HCT116 (cell line): ENCODE measurements at regions not wholly inside any gene's neighbourhood (a gene's known extent, or its start where the extent isn't known, plus 50 kb on each side); places are given as distances from the start of the nearest gene placed in this dataset.
"Not testable (repeated sequence)": the region's sequence is repeated elsewhere in the genome, so short reads cannot be mapped to it uniquely, and the experiment has no call there.

Source experiments
- ATAC-seq: fragments of 200-7000 bp; cut with Tn5 transposase; 2 replicates; pipeline ENCODE4 v1.9.1; 2020; ENCODE audit warnings: mild to moderate bottlenecking, moderate library complexity
- BruUV-seq: library from RNA; stranded (reverse); fragments of 400-500 nt; replicated peaks from 2 replicates; lab custom pipeline; 2021; lab: Mats Ljungman, UMichigan
- CTCF ChIA-PET: fragments of 300-600 bp; sonication (Branson Sonifier 250); formaldehyde crosslinking; loops from one replicate; lab custom pipeline; 2021; ENCODE audit warnings: antibody characterized with exemption; lab: Charles Lee
- POLR2A ChIA-PET: fragments of 300-600, 350-600 bp; sonication (Branson Sonifier 250); formaldehyde crosslinking; loops from one replicate; lab custom pipeline; 2021; ENCODE audit warnings: antibody characterized with exemption; lab: Charles Lee
- RAD21 ChIA-PET, 2 experiments: fragments of 300-600 bp; sonication (Branson Sonifier 250); formaldehyde crosslinking; loops; one replicate each; lab custom pipeline; 2023; ENCODE audit warnings: low total read pairs in 2 of 2; ENCODE audit not compliant: uncharacterized antibody in 2 of 2, unreplicated experiment in 2 of 2, low non-redundant PET in 1 of 2; lab: Charles Lee
- DNase-seq: peaks from one replicate; pipeline ENCODE4 v3.0.0-alpha.2; 2010; ENCODE audit warnings: low read depth, low spot score
- H2AFZ ChIP-seq: fragments of 200-600 bp; shearing (Covaris generic), sonication (generic); 2 replicates; pipeline ENCODE4 v1.6.1; 2017; ENCODE audit warnings: low read depth, mixed run types, mixed read lengths, antibody characterized with exemption, low read length; ENCODE audit not compliant: poor library complexity, severe bottlenecking
- H3K27ac ChIP-seq: 2 replicates; pipeline ENCODE4 v1.5.1; 2012; ENCODE audit warnings: low read depth, low read length
- H3K27me3 ChIP-seq: fragments of 200-600 bp; sonication (generic); 2 replicates; pipeline ENCODE4 v1.6.1; 2016; ENCODE audit warnings: mixed run types, low read length, mixed read lengths; ENCODE audit not compliant: insufficient read depth
- H3K36me3 ChIP-seq, 2 experiments: fragments of 200-500 bp in 1 of 2; fragments of 200-600 bp in 1 of 2; sonication (Bioruptor generic) in 1 of 2; sonication (generic) in 1 of 2; 2 replicates each; pipeline versions ENCODE4 v1.5.1 to v1.6.1; 2014 to 2016; ENCODE audit warnings: low read length in 2 of 2, inconsistent platforms in 1 of 2, mixed read lengths in 1 of 2, mixed run types in 1 of 2; ENCODE audit not compliant: insufficient read depth in 2 of 2, control insufficient read depth in 1 of 2
- H3K4me1 ChIP-seq, 2 experiments: fragments of 200-600 bp in 1 of 2; sonication (generic) in 1 of 2; 2 replicates each; pipeline versions ENCODE4 v1.5.1 to v1.6.1; 2012 to 2017; ENCODE audit warnings: low read length in 2 of 2, inconsistent platforms in 1 of 2, mild to moderate bottlenecking in 1 of 2, mixed read lengths in 1 of 2, mixed run types in 1 of 2, moderate library complexity in 1 of 2; ENCODE audit not compliant: insufficient read depth in 2 of 2, control insufficient read depth in 1 of 2
- H3K4me2 ChIP-seq: fragments of 200-600 bp; sonication (generic); 2 replicates; pipeline ENCODE4 v1.6.1; 2017; ENCODE audit warnings: mixed run types, low read length, mixed read lengths
- H3K4me3 ChIP-seq, 2 experiments: fragments of 200-600 bp in 1 of 2; sonication (generic) in 1 of 2; replicated peaks in 1 of 2; 2 replicates each; pipeline ENCODE4 v1.5.1; 2011 to 2016; ENCODE audit warnings: low read length in 2 of 2, control low read depth in 1 of 2, low read depth in 1 of 2, mild to moderate bottlenecking in 1 of 2, mixed read lengths in 1 of 2, mixed run types in 1 of 2
- H3K79me2 ChIP-seq: fragments of 200-600 bp; sonication (generic); 2 replicates; pipeline ENCODE4 v1.6.1; 2017; ENCODE audit warnings: mild to moderate bottlenecking, mixed run types, low read length, moderate library complexity, mixed read lengths; ENCODE audit not compliant: insufficient read depth
- H3K9ac ChIP-seq: fragments of 200-600 bp; sonication (generic); 2 replicates; pipeline ENCODE4 v1.6.1; 2016; ENCODE audit warnings: low read length, mixed read lengths
- H3K9me2 ChIP-seq: fragments of 200-600 bp; sonication (generic), shearing (Covaris generic); 2 replicates; pipeline ENCODE4 v1.6.1; 2017; ENCODE audit warnings: mixed run types, mild to moderate bottlenecking, moderate library complexity; ENCODE audit not compliant: insufficient read depth
- H3K9me3 ChIP-seq, 2 experiments: fragments of 200-500 bp in 1 of 2; fragments of 200-600 bp in 1 of 2; sonication (Bioruptor generic) in 1 of 2; sonication (generic) in 1 of 2; 2 replicates each; pipeline ENCODE4 v1.6.1; 2014 to 2017; ENCODE audit warnings: low read length in 2 of 2, mixed read lengths in 2 of 2, inconsistent platforms in 1 of 2, low read depth in 1 of 2, mild to moderate bottlenecking in 1 of 2, mixed run types in 1 of 2, moderate library complexity in 1 of 2; ENCODE audit not compliant: control insufficient read depth in 1 of 2, insufficient read depth in 1 of 2
- H4K20me1 ChIP-seq: fragments of 200-600 bp; sonication (generic), shearing (Covaris generic); 2 replicates; pipeline ENCODE4 v1.6.1; 2017; ENCODE audit warnings: mixed run types, mild to moderate bottlenecking, moderate library complexity; ENCODE audit not compliant: insufficient read depth
- CEBPB ChIP-seq: IDR thresholded peaks from 2 replicates; pipeline ENCODE4 v1.6.1; 2012; ENCODE audit warnings: low read depth
- CTCF ChIP-seq, 3 experiments: fragments of 200-600 bp in 1 of 3; sonication (generic) in 1 of 3; IDR thresholded peaks in 2 of 3; conservative IDR thresholded peaks in 1 of 3; 2 replicates each; pipeline ENCODE4 v1.5.1; 2012 to 2017; ENCODE audit warnings: low read depth in 2 of 3, low read length in 2 of 3, antibody characterized with exemption in 1 of 3, borderline replicate concordance in 1 of 3, control low read depth in 1 of 3, mild to moderate bottlenecking in 1 of 3, mixed read lengths in 1 of 3, mixed run types in 1 of 3, moderate library complexity in 1 of 3; ENCODE audit not compliant: insufficient read depth in 1 of 3
- EGR1 ChIP-seq: IDR thresholded peaks from 2 replicates; pipeline ENCODE4 v1.6.1; 2012; ENCODE audit warnings: low read depth
- EZH2phosphoT487 ChIP-seq: fragments of 200-600 bp; IDR thresholded peaks from 2 replicates; pipeline ENCODE4 v1.6.1; 2018; ENCODE audit warnings: antibody characterized with exemption, borderline replicate concordance
- FOSL1 ChIP-seq: IDR thresholded peaks from 2 replicates; pipeline ENCODE4 v1.6.1; 2012; ENCODE audit warnings: low read depth
- SIN3A ChIP-seq: IDR thresholded peaks from 2 replicates; pipeline ENCODE4 v1.6.1; 2012; ENCODE audit warnings: low read depth
- YY1 ChIP-seq: IDR thresholded peaks from 2 replicates; pipeline ENCODE4 v1.6.1; 2011; ENCODE audit warnings: low read length, low read depth, moderate library complexity, mild to moderate bottlenecking; ENCODE audit not compliant: insufficient replicate concordance; ENCODE audit errors: extremely low read depth
- intact Hi-C: fragments of 100-400 bp; cut with micrococcal nuclease; formaldehyde crosslinking; loops from 2 replicates; pipeline ENCODE4 v1.10.0; 2022

- H3K27ac ChIP-seq, RAD21 ChIA-PET, H3K4me1 ChIP-seq, H3K36me3 ChIP-seq, H3K9ac ChIP-seq, H3K9me3 ChIP-seq, H2AFZ ChIP-seq, intact Hi-C loops, H3K27me3 ChIP-seq, H3K4me2 ChIP-seq, DNase-seq, CTCF ChIA-PET, POLR2A ChIA-PET, H3K79me2 ChIP-seq, BruUV-seq, H3K9me2 ChIP-seq, ATAC-seq, H4K20me1 ChIP-seq, H3K4me3 ChIP-seq: not testable (repeated sequence)
Observed at GRCh38 chr5:91744470-91744869, 361.4 kb upstream of the ARRDC3 start.

- Histone ChIP-seq H3K4me3 (no peak overlapping the region), H4K20me1 (no peaks in the 10 kb centered on the region), H3K79me2 (no peaks in the 10 kb centered on the region), H3K36me3 (no peaks in the 10 kb centered on the region; a peak in 1 of 4 replicates), H3K9me2 (no peaks in the 10 kb centered on the region; the same call in 1 of the 2 replicates), H3K4me1 (no peaks in the 10 kb centered on the region), H2AFZ (no peak overlapping the region), H3K9ac (no peak overlapping the region), H3K27ac (no peak overlapping the region), H3K9me3 (no peaks in the 10 kb centered on the region), H3K4me2 (no peak overlapping the region), H3K27me3 (no peaks in the 10 kb centered on the region)
- intact Hi-C loops: no loop called here
- POLR2A ChIA-PET: no interaction called here
- CTCF ChIA-PET: no interaction called here
- RAD21 ChIA-PET: no interaction called here
- no peak for DNase-seq
- ATAC-seq: no peak
- BruUV-seq: no TSS peak
- no peak for TF ChIP-seq FOSL1
- no peak for TF ChIP-seq CEBPB
- no peak for TF ChIP-seq EZH2phosphoT487
- no peak for TF ChIP-seq EGR1
- TF ChIP-seq SIN3A: no peak
- no peak for TF ChIP-seq YY1
- TF ChIP-seq CTCF (IDR thresholded peaks at IDR 0.05 in 2 of 3, conservative IDR thresholded peaks at IDR 0.05 in 1 of 3; ENCODE audit: borderline replicate concordance in 1 of 3, insufficient read depth in 1 of 3, low read depth in 2 of 3, low read length in 2 of 3): no peak
Observed at GRCh38 chr5:91742550-91742949, 359.4 kb upstream of the ARRDC3 start.
